ENCODE measurements at regions not wholly inside any gene's neighbourhood (a gene's known extent, or its start where the extent isn't known, plus 50 kb on each side); places are given as distances from the start of the nearest gene placed in this dataset.

- TF ChIP-seq, protein P1, sequence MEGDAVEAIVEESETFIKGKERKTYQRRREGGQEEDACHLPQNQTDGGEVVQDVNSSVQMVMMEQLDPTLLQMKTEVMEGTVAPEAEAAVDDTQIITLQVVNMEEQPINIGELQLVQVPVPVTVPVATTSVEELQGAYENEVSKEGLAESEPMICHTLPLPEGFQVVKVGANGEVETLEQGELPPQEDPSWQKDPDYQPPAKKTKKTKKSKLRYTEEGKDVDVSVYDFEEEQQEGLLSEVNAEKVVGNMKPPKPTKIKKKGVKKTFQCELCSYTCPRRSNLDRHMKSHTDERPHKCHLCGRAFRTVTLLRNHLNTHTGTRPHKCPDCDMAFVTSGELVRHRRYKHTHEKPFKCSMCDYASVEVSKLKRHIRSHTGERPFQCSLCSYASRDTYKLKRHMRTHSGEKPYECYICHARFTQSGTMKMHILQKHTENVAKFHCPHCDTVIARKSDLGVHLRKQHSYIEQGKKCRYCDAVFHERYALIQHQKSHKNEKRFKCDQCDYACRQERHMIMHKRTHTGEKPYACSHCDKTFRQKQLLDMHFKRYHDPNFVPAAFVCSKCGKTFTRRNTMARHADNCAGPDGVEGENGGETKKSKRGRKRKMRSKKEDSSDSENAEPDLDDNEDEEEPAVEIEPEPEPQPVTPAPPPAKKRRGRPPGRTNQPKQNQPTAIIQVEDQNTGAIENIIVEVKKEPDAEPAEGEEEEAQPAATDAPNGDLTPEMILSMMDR (IDR thresholded peaks at IDR 0.05) = no peak
- no peak for TF ChIP-seq EP300 (IDR thresholded peaks at IDR 0.05)
These were observed 125.2 kb downstream of the CTTN start for GRCh38 chr11:70523384-70524095.

Measured in ovary (tissue), 3 donors.